Peyer's patch (tissue), 4 donors: ENCODE measurements at regions not wholly inside any gene's neighbourhood (a gene's known extent, or its start where the extent isn't known, plus 50 kb on each side); places are given as distances from the start of the nearest gene placed in this dataset.

Experiments
- POLR2A ChIP-seq, 2 donors: fragments of 450-650 bp; IDR thresholded peaks; one replicate each; pipeline ENCODE4 v1.5.1; 2017; ENCODE audit warnings: antibody characterized with exemption in 2 of 2, mild to moderate bottlenecking in 2 of 2, moderate library complexity in 2 of 2
- TF ChIP-seq, protein P1 (sequence below), 6 experiments: fragments of 450-650 bp in 4 of 6; fragments of 200-600 bp in 2 of 6; sonication (generic) in 1 of 6; IDR thresholded peaks; one replicate each; pipeline ENCODE4 v1.5.1; 2017 to 2019; ENCODE audit warnings: antibody characterized with exemption in 6 of 6, mild to moderate bottlenecking in 3 of 6, moderate library complexity in 1 of 6

DNA sequence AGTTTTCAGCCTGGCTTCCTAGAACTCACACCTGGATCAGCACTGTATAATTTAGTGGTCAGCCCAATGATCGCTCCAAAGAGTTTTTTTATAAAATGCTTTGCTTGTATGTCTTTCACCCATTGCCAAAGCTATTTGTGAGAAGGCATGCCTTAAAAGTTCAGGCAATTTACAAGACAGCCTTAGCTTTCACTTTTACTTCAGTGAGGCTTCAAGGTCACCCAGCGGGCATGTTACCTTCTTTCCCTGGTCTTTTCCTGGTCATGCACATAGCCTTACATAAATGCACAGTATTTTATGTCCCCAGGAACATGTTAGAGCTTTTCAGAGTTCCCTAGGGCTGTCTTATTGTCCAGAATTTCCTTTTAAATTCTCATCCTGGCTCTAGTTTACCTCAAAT lies 179.9 kb upstream of the TMEM72 start:
- TF ChIP-seq POLR2A (IDR thresholded peaks at IDR 0.05) = no peak
- TF ChIP-seq, protein P1, sequence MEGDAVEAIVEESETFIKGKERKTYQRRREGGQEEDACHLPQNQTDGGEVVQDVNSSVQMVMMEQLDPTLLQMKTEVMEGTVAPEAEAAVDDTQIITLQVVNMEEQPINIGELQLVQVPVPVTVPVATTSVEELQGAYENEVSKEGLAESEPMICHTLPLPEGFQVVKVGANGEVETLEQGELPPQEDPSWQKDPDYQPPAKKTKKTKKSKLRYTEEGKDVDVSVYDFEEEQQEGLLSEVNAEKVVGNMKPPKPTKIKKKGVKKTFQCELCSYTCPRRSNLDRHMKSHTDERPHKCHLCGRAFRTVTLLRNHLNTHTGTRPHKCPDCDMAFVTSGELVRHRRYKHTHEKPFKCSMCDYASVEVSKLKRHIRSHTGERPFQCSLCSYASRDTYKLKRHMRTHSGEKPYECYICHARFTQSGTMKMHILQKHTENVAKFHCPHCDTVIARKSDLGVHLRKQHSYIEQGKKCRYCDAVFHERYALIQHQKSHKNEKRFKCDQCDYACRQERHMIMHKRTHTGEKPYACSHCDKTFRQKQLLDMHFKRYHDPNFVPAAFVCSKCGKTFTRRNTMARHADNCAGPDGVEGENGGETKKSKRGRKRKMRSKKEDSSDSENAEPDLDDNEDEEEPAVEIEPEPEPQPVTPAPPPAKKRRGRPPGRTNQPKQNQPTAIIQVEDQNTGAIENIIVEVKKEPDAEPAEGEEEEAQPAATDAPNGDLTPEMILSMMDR (IDR thresholded peaks at IDR 0.05) = no peak
